ENCODE measurements at regions not wholly inside any gene's neighbourhood (a gene's known extent, or its start where the extent isn't known, plus 50 kb on each side); places are given as distances from the start of the nearest gene placed in this dataset.

DNA sequence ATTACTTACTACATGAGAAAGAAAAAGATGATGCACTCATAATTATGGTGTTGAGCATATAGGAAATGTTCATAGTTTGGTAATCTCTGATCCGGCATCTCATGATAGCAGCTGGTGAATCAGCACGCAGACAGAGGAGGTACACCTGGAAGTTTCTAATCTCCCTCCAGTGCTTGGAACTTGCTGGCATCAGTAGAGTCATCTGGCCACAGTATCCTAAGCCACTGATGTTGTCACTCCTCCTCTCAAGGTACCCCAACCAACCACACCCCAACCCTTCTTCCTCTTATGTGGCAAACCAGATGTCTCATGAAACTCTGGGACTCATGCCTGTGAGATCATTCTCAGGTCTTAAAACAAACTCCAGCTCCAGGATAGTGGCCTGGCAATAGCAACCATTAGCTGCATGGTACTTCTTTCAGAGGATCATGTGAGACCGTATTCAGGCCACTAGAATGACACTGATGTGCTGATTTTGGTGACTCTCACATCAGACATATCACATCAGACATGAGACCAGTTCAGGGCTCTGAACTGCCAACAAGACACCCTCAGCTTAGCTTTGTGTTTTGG lies 143.0 kb downstream of the RASSF9 start:
- no peak for TF ChIP-seq POLR2A (IDR thresholded peaks at IDR 0.05; ENCODE audit: low read depth, low read length)
- no peak for DNase-seq (ENCODE audit: insufficient read length, low spot score)
- FAIRE-seq = no peak

DNA sequence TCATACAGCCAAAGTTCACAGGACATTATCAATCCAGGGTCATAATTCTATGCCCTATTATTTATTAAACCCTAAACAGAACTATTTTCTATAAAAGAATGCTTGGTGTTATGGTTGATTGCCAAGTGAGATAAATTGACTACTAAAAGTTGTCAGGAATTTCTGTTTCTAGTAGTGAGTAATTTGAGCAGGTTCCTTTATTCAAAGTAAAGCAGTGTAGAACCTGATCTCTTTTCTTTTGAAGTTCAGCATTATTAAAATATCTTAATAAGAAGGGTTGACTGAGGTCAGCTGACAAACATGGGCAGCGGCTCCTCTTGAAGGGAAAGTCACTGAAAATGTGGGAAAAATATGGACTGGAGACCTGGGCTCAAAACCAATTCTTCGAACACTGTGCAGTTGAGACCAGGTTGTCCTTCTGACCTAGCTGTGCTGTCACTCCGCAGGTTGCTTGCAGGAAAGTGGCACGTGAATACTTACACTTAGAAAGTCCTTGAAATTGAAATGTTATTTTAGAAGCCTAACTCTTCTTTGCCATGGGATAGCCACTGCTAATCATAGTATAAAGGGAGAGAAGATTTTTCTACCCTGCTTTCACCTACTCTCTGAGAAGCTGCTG lies 141.0 kb downstream of the RASSF9 start:
- FAIRE-seq (no peak), DNase-seq (ENCODE audit: insufficient read length, low spot score) (no peak)
- no peak for TF ChIP-seq POLR2A (IDR thresholded peaks at IDR 0.05; ENCODE audit: low read depth, low read length)

DNA sequence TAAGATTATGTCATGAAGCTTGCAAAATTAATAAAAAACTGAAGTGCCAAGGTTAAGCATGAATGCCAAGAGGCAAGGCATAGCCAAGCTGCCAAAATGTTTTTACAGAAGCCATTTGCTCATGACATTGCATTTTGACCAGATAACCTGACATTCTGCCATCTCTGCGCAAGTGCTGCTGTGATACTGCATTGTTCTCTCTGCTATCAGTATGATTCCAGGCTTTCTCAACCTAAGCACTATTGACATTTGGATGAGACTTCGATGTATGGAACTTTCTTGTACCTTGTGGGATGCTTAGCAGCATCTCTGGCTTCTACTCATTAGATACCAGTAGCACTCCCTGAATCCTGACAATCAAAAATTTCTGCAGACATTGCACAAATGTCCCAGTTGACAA lies 139.2 kb downstream of the RASSF9 start:
- FAIRE-seq = no peak

DNA sequence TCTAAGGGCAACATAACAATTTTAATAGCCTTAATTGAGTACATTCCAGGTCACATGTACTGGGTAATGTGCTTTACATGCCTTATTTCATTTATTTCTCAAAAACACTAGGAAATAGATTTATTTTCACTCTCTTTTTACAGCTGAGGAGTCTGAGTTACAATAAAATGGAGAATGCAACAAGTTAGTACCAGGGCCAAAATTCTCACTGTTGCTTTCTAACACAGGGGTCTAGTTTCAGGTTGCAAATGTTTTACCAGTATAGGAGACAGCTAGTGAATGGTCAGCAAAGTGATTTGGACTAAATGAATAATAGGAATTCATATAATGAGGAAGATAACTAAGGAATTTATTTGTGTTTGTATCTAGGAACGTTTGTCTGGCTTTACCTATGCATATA lies 137.3 kb downstream of the RASSF9 start:
- FAIRE-seq = no peak
- no peak for DNase-seq (ENCODE audit: insufficient read length, low spot score)
- no peak for TF ChIP-seq POLR2A (IDR thresholded peaks at IDR 0.05; ENCODE audit: low read depth, low read length)

More for the DNA sequence above, 139.2 kb downstream of the RASSF9 start:
- TF ChIP-seq POLR2A (IDR thresholded peaks at IDR 0.05; ENCODE audit: low read depth, low read length) = no peak
- no peak for DNase-seq (ENCODE audit: insufficient read length, low spot score)

DNA sequence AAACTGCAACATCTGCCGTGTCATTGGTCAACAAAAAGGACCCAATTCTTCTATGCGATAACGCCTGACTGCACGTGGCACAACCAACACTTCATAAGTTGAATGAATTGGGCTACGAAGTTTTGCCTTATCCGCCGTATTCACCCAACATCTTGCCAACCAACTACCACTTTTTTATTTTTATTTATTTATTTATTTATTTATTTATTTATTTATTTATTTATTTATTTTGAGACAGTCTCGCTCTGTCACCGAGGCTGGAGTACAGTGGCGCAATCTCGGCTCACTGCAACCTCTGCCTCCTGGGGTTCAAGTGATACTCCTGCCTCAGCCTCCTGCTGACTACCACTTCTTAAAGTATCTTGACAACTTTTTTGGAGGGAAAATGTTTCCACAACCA lies 127.4 kb downstream of the RASSF9 start:
- FAIRE-seq (no peak), DNase-seq (ENCODE audit: insufficient read length, low spot score) (no peak)
- no peak for TF ChIP-seq POLR2A (IDR thresholded peaks at IDR 0.05; ENCODE audit: low read depth, low read length)

GRCh38 chr12:85711735-85712390 lies 124.3 kb downstream of the RASSF9 start:
- no peak for FAIRE-seq

GRCh38 chr12:85713373-85713772 lies 122.8 kb downstream of the RASSF9 start:
- FAIRE-seq (no peak), DNase-seq (ENCODE audit: insufficient read length, low spot score) (no peak)
- TF ChIP-seq POLR2A (IDR thresholded peaks at IDR 0.05; ENCODE audit: low read depth, low read length) = no peak

More at GRCh38 chr12:85711735-85712390, 124.3 kb downstream of the RASSF9 start:
- no peak for TF ChIP-seq POLR2A (IDR thresholded peaks at IDR 0.05; ENCODE audit: low read depth, low read length)
- no peak for DNase-seq (ENCODE audit: insufficient read length, low spot score)

DNA sequence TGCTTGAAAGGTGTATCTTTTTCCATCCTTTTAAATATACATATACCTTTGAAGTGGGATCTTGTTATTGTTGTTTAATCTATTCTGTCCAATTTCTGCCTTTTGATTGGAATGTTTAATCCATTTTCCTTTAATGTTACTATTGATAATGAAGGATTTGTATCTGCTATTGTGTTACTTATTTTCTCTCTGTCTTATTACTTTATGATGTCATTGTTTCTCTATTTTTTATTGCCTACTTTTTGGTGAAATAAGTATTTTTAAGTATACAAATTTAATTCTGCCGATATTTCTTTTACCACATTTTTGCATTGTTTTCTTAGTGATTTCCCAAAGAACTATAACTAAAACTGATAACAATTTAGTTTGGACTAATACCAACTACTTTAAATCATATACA lies 121.8 kb downstream of the RASSF9 start:
- no peak for FAIRE-seq
- no peak for TF ChIP-seq POLR2A (IDR thresholded peaks at IDR 0.05; ENCODE audit: low read depth, low read length)

GRCh38 chr12:85720308-85721033 lies 115.7 kb downstream of the RASSF9 start:
- no peak for TF ChIP-seq POLR2A (IDR thresholded peaks at IDR 0.05; ENCODE audit: low read depth, low read length)
- FAIRE-seq (no peak), DNase-seq (ENCODE audit: insufficient read length, low spot score) (no peak)

More for the DNA sequence above, 121.8 kb downstream of the RASSF9 start:
- no peak for DNase-seq (ENCODE audit: insufficient read length, low spot score)

GRCh38 chr12:85725991-85726390 lies 110.2 kb downstream of the RASSF9 start:
- no peak for TF ChIP-seq POLR2A (IDR thresholded peaks at IDR 0.05; ENCODE audit: low read depth, low read length)
- no peak for FAIRE-seq
- DNase-seq (ENCODE audit: insufficient read length, low spot score) = no peak

DNA sequence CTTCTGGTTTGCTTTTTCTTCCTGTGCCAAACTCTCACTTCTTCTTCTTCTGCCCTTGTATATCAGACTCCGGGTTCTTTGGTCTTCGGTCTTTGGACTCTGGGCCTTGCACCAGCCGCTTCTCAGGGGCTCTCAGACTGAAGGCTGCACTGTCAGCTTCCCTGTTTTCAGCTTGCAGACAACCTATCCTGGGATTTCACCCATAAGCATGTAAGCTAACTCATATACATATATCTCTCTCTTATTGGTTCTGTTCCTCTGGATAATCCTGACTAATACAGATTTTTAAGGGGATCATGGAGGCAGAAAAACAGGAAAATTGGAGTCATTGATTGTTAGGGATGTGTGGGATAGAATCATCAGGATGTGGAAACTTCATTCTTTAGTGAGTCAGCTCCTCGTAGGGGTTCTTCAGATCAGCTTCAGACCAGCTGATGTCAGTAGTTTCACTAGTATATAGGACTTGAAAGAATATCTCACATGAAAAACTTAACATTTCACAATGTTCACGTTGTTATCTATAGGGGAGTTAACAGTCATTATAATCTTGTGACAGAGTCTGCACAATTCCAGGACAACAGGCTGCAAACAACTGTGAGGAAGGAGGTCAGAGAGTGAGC lies 102.9 kb downstream of the RASSF9 start:
- DNase-seq (ENCODE audit: insufficient read length, low spot score) = no peak

DNA sequence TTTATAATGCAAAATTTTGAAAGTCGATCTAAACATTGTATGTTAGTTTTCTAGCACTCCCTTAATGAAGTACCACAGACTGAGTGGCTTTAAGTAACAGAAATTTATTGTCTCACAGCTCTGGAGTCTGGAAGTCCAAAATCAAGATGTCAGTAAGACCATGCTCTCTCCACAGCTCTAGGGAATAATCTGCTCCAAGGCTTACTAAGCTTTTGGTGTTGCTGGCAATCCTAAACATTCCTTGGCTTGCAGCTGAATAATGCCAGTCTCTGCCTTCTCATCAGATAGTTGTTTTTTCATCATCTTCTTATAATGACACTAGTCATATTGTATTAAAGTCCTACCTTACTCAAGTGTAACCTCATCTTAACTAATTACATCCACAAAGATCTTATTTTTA lies 102.2 kb downstream of the RASSF9 start:
- TF ChIP-seq POLR2A (IDR thresholded peaks at IDR 0.05; ENCODE audit: low read depth, low read length) = no peak
- DNase-seq (ENCODE audit: insufficient read length, low spot score) = no peak
- FAIRE-seq = no peak

More for the DNA sequence above, 102.9 kb downstream of the RASSF9 start:
- peak; percentile 62 for FAIRE-seq
- TF ChIP-seq POLR2A (IDR thresholded peaks at IDR 0.05; ENCODE audit: low read depth, low read length) = no peak

- FAIRE-seq = no peak
- TF ChIP-seq POLR2A (IDR thresholded peaks at IDR 0.05; ENCODE audit: low read depth, low read length) = no peak
Measured at GRCh38 chr12:85740186-85740585, 96.0 kb downstream of the RASSF9 start.

DNA sequence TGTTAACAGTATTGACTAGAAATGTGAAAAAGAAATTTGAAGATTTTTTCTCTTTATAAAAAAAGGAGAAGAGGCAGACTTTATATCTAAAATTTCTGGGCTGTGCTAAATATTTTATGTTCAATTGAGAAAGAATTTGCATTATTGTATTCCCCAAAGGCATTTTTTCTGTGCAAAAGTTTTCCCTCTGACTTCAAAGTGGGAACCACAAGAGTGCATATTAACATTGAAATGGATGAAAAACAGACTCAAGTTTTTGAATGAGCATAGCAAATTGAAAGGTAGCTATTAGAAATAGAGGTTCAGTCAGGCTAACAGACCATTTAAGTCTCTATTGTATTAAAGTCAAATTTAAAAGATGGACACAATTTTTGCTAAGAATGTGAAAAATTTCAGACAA lies 95.2 kb downstream of the RASSF9 start:
- FAIRE-seq (no peak), DNase-seq (ENCODE audit: insufficient read length, low spot score) (no peak)
- TF ChIP-seq POLR2A (IDR thresholded peaks at IDR 0.05; ENCODE audit: low read depth, low read length) = no peak

More at GRCh38 chr12:85740186-85740585, 96.0 kb downstream of the RASSF9 start:
- no peak for DNase-seq (ENCODE audit: insufficient read length, low spot score)

Measured in H54 (cell line).